ENCODE measurements at regions not wholly inside any gene's neighbourhood (a gene's known extent, or its start where the extent isn't known, plus 50 kb on each side); places are given as distances from the start of the nearest gene placed in this dataset.

GRCh38 chr18:78455386-78455785 lies 524.2 kb upstream of the SALL3 start:
- TF ChIP-seq CTCF (conservative IDR thresholded peaks at IDR 0.05; ENCODE audit: low read depth, low read length): no peak
- no peak for TF ChIP-seq EZH2 (IDR thresholded peaks at IDR 0.05; ENCODE audit: borderline replicate concordance, low read depth, low read length, poor library complexity, severe bottlenecking)
